Skin of body (tissue), 1 donor: ENCODE measurements at regions not wholly inside any gene's neighbourhood (a gene's known extent, or its start where the extent isn't known, plus 50 kb on each side); places are given as distances from the start of the nearest gene placed in this dataset.

Source experiments
- DNase-seq: peaks from one replicate; lab custom pipeline; 2025; lab: John Stamatoyannopoulos, UW

GRCh38 chr19:46911456-46911855 is 50.7 kb downstream of the ARHGAP35 start:
- DNase-seq = no peak

GRCh38 chr19:46913198-46913851 is 52.5 kb downstream of the ARHGAP35 start:
- no peak for DNase-seq

GRCh38 chr19:46913852-46914430 is 53.1 kb downstream of the ARHGAP35 start:
- no peak for DNase-seq

- no peak for DNase-seq
Observed at GRCh38 chr19:46915386-46915785, 54.6 kb downstream of the ARHGAP35 start.

- no peak for DNase-seq
Observed at GRCh38 chr19:46917002-46917401, 56.2 kb downstream of the ARHGAP35 start.

GRCh38 chr19:46919324-46919723 is 58.5 kb downstream of the ARHGAP35 start:
- DNase-seq = no peak

GRCh38 chr19:46920362-46920761 is 59.6 kb downstream of the ARHGAP35 start:
- no peak for DNase-seq

GRCh38 chr19:46921071-46921470 is 60.3 kb downstream of the ARHGAP35 start:
- no peak for DNase-seq

- DNase-seq = no peak
Observed at GRCh38 chr19:46922465-46922864, 61.7 kb downstream of the ARHGAP35 start.

GRCh38 chr19:46924874-46925547 is 64.2 kb downstream of the ARHGAP35 start:
- peak; percentile 34 for DNase-seq

- DNase-seq = no peak
Observed at GRCh38 chr19:46925548-46925950, 64.8 kb downstream of the ARHGAP35 start.

- DNase-seq = no peak
Observed at GRCh38 chr19:46926170-46927071, 65.6 kb downstream of the ARHGAP35 start.

GRCh38 chr19:46927106-46927505 is 66.3 kb downstream of the ARHGAP35 start:
- no peak for DNase-seq

- no peak for DNase-seq
Observed at GRCh38 chr19:46927893-46928292, 67.1 kb downstream of the ARHGAP35 start.

GRCh38 chr19:46928951-46929350 is 68.2 kb downstream of the ARHGAP35 start:
- DNase-seq = no peak

- DNase-seq = no peak
Observed at GRCh38 chr19:46931202-46931601, 70.4 kb downstream of the ARHGAP35 start.

GRCh38 chr19:46932346-46932745 is 71.5 kb downstream of the ARHGAP35 start:
- DNase-seq = no peak

- DNase-seq = no peak
Observed at GRCh38 chr19:46935066-46935663, 74.4 kb downstream of the ARHGAP35 start.

- no peak for DNase-seq
Observed at GRCh38 chr19:46943150-46943946, 76.3 kb upstream of the NPAS1 start.

- DNase-seq = peak; percentile 36
Observed at GRCh38 chr19:46944123-46944748, 75.4 kb upstream of the NPAS1 start.
